IPS-15b (cell line): ENCODE measurements at regions not wholly inside any gene's neighbourhood (a gene's known extent, or its start where the extent isn't known, plus 50 kb on each side); places are given as distances from the start of the nearest gene placed in this dataset.

Experiments used
- H3K27me3 ChIP-seq: one replicate; pipeline ENCODE4 v1.6.1; 2013; ENCODE audit warnings: low read length; ENCODE audit not compliant: control insufficient read depth, insufficient read depth
- H3K36me3 ChIP-seq: one replicate; pipeline ENCODE4 v1.6.1; 2013; ENCODE audit warnings: low read length; ENCODE audit not compliant: control insufficient read depth, insufficient read depth
- H3K4me1 ChIP-seq: one replicate; pipeline ENCODE4 v1.6.1; 2013; ENCODE audit warnings: mild to moderate bottlenecking, low read length; ENCODE audit not compliant: control insufficient read depth, insufficient read depth
- H3K4me3 ChIP-seq: one replicate; pipeline ENCODE4 v1.5.1; 2013; ENCODE audit warnings: low read depth, low read length
- H3K9ac ChIP-seq: one replicate; pipeline ENCODE4 v1.6.1; 2013; ENCODE audit warnings: low read depth, mild to moderate bottlenecking, low read length
- H3K9me3 ChIP-seq: one replicate; pipeline ENCODE4 v1.6.1; 2013; ENCODE audit warnings: mild to moderate bottlenecking, low read length; ENCODE audit not compliant: control insufficient read depth, insufficient read depth

- Histone ChIP-seq H3K27me3 (no peaks in the 10 kb centered on the region), H3K36me3 (no peaks in the 10 kb centered on the region), H3K9me3 (no peaks in the 10 kb centered on the region), H3K9ac (no peak overlapping the region), H3K4me1 (no peaks in the 10 kb centered on the region), H3K4me3 (no peak overlapping the region)
Observed at GRCh38 chr16:79847569-79847968, 247.0 kb upstream of the MAF start.

GRCh38 chr16:79847101-79847500, 246.6 kb upstream of the MAF start:
- Histone ChIP-seq H3K9me3 (no peaks in the 10 kb centered on the region), H3K4me3 (no peak overlapping the region), H3K36me3 (no peaks in the 10 kb centered on the region), H3K27me3 (no peaks in the 10 kb centered on the region), H3K9ac (no peak overlapping the region), H3K4me1 (no peaks in the 10 kb centered on the region)

DNA sequence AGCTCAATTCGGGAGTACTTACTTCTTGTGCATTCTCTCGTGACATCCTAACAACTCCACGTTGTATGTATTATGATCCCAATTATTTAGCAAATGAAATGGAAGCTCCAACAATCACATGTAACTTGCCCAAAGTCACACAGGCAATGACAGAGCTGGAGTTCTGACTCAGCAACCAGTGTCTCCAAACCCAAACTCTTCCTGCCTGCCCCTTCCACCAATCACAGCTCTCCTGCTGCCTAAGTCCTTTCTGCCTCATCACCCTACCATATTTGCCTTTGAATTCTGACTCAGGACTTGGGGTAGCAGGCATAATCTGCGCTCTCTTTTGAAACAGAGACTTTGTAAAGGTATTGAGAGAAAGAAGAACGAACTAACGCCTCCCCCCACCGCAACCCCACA, 245.2 kb upstream of the MAF start:
- H3K27me3 ChIP-seq: no peaks in the 10 kb centered on the region
- no peak overlapping the region for H3K9ac ChIP-seq
- no peak overlapping the region for H3K4me3 ChIP-seq
- H3K4me1 ChIP-seq: no peaks in the 10 kb centered on the region
- H3K9me3 ChIP-seq: no peaks in the 10 kb centered on the region
- no peaks in the 10 kb centered on the region for H3K36me3 ChIP-seq

GRCh38 chr16:79845033-79845733, 244.6 kb upstream of the MAF start:
- Histone ChIP-seq H3K9ac (no peak overlapping the region), H3K9me3 (no peaks in the 10 kb centered on the region), H3K4me1 (no peaks in the 10 kb centered on the region), H3K4me3 (no peak overlapping the region), H3K36me3 (no peaks in the 10 kb centered on the region), H3K27me3 (no peaks in the 10 kb centered on the region)

DNA sequence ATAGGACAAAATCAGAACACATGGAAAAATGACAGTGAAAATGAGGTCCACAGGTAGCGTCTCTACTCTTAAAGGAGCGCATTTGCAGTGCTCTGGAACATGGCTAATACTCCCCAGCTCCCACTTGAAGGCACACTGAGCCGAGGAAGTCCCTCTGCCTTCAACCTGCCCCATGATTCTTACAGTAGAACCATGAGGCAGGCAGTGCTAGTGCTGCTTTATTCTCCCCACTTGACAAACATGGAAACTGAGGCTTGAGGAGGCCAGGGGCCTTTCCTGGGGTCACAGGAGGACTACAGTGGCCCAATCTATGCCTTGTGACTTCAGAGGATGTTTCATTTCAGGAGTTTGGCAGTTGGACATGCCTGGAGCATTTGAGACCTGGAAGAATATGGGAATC, 244.1 kb upstream of the MAF start:
- Histone ChIP-seq H3K27me3 (no peaks in the 10 kb centered on the region), H3K9me3 (no peaks in the 10 kb centered on the region), H3K9ac (no peak overlapping the region)

DNA sequence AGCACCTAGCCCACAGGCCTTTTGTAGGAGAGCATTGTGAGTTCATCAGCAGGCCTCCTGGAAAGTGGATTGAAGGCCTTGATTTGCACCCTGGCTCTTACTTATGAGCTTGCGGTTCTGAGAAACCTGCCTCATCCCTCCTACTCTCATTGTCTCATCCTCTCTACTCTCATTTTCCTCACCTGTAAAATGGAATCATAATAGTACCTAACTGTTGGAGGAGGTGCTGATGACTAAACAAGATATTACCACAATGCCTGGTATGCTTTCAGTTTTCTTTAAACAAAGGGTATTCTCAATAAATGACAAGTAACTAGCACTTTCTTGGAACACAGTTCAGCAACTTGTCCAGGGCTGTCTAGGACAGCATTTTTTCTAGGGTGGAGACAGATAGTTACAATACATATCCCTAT, 243.1 kb upstream of the MAF start:
- H3K9me3 ChIP-seq: no peaks in the 10 kb centered on the region
- H3K4me1 ChIP-seq: no peaks in the 10 kb centered on the region
- H3K36me3 ChIP-seq: no peaks in the 10 kb centered on the region

More for the DNA sequence above, 244.1 kb upstream of the MAF start:
- H3K4me3 ChIP-seq: no peak overlapping the region
- no peaks in the 10 kb centered on the region for H3K4me1 ChIP-seq
- H3K36me3 ChIP-seq: no peaks in the 10 kb centered on the region

GRCh38 chr16:79843145-79843544, 242.6 kb upstream of the MAF start:
- Histone ChIP-seq H3K36me3 (no peaks in the 10 kb centered on the region), H3K4me3 (no peak overlapping the region), H3K4me1 (no peaks in the 10 kb centered on the region), H3K9me3 (no peaks in the 10 kb centered on the region), H3K9ac (no peak overlapping the region), H3K27me3 (no peaks in the 10 kb centered on the region)

More for the DNA sequence above, 243.1 kb upstream of the MAF start:
- no peak overlapping the region for H3K9ac ChIP-seq
- H3K4me3 ChIP-seq: no peak overlapping the region
- H3K27me3 ChIP-seq: no peaks in the 10 kb centered on the region

DNA sequence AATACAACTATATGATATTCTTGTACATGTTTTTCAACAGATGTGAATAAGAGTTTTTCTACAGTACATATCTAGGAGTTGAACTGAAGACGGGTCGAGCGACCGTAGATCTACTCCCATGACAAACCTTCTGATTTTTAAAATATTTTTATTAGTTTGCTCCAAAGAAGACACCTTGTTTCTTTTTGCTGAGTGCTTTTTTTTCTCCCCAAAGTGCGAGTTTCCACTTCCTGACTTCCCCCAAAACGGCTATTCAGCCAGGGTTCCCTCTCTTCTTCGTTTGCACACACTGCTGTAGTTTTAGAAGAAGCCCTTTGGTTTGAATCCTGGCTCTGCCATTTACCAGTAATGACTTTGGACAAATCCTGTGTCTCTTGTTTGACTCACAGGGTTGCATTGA, 241.7 kb upstream of the MAF start:
- Histone ChIP-seq H3K4me3 (no peak overlapping the region), H3K4me1 (no peaks in the 10 kb centered on the region), H3K9me3 (no peaks in the 10 kb centered on the region), H3K36me3 (no peaks in the 10 kb centered on the region), H3K27me3 (no peaks in the 10 kb centered on the region), H3K9ac (no peak overlapping the region)

DNA sequence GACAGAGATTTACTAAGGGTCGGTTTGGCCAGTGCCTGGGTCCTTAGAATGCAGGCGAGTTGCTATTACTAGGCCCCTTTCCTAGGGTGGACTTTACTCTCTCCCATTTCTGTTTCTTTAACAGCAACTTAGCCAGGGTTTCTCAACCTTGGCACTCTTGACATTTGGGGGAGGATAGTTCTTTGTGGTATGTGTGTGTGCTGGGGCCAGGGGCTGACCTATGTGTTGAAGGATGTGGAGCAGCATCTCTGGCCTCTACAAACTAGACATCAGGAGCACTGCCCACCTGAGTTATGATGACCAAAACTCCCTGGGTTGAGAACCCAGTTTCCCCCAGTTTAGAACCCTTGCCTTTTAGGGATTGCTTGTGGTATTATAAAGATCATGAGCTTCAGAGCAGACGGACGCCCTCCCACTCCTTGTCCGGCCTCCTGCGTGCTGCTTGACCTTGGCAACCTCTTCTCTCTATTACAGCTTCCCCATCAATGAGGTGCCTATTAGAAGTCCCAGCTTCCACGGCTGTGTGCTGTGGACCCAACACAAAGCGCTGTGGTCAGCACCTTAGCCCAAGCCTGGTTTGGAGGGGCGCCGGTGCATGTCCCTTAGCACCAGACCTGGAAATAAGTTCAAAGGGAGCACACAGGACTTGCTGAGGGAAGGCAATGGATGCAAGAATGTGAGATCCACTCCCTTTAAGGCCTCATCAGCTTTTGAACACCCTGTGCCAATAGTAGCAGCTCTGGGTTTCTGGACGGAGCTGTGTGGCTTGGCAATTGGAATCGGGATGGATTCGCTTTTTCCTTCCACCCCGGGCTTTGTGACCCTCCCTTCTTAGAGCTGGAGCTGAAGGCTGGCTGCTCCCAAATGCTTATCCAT, 239.2 kb upstream of the MAF start:
- H3K4me3 ChIP-seq: no peak overlapping the region

GRCh38 chr16:79838496-79839259, 238.1 kb upstream of the MAF start:
- H3K36me3 ChIP-seq: no peaks in the 10 kb centered on the region
- H3K9me3 ChIP-seq: no peaks in the 10 kb centered on the region
- H3K9ac ChIP-seq: no peak overlapping the region
- no peaks in the 10 kb centered on the region for H3K4me1 ChIP-seq
- no peak overlapping the region for H3K4me3 ChIP-seq
- no peaks in the 10 kb centered on the region for H3K27me3 ChIP-seq

More for the DNA sequence above, 239.2 kb upstream of the MAF start:
- Histone ChIP-seq H3K9me3 (no peaks in the 10 kb centered on the region), H3K9ac (no peak overlapping the region), H3K36me3 (no peaks in the 10 kb centered on the region), H3K27me3 (no peaks in the 10 kb centered on the region), H3K4me1 (no peaks in the 10 kb centered on the region)

- Histone ChIP-seq H3K4me3 (no peak overlapping the region), H3K27me3 (no peaks in the 10 kb centered on the region), H3K36me3 (no peaks in the 10 kb centered on the region), H3K4me1 (no peaks in the 10 kb centered on the region), H3K9me3 (no peaks in the 10 kb centered on the region), H3K9ac (no peak overlapping the region)
Observed at GRCh38 chr16:79836144-79836543, 235.6 kb upstream of the MAF start.
